Right lobe of liver (tissue), 6 donors: ENCODE measurements at regions not wholly inside any gene's neighbourhood (a gene's known extent, or its start where the extent isn't known, plus 50 kb on each side); places are given as distances from the start of the nearest gene placed in this dataset.

Experiments used
- ATAC-seq, 4 donors: fragments of 200-7000 bp; cut with Tn5 transposase; one replicate each; pipeline ENCODE4 v1.9.1; 2020; ENCODE audit warnings: mild to moderate bottlenecking in 4 of 4, moderate library complexity in 4 of 4
- DNase-seq, 3 donors: peaks; one replicate each; pipeline ENCODE4 v3.0.0-alpha.2; 2020
- H3K27ac ChIP-seq, 3 donors: fragments of 200-600 bp; one replicate each; pipeline ENCODE4 v1.8.0; 2022
- H3K27me3 ChIP-seq, 2 donors: fragments of 200-600 bp; one replicate each; pipeline ENCODE4 v1.8.0; 2022
- H3K36me3 ChIP-seq, 4 donors: fragments of 200-600 bp; sonication (generic) in 1 of 4; one replicate each; pipeline versions ENCODE4 v1.5.1 to v1.8.0; 2017 to 2022; ENCODE audit warnings: control low read depth in 1 of 4
- H3K4me1 ChIP-seq, 4 donors: fragments of 200-600 bp; sonication (generic) in 1 of 4; one replicate each; pipeline versions ENCODE4 v1.5.1 to v1.8.0; 2017 to 2022; ENCODE audit warnings: control low read depth in 1 of 4
- H3K4me3 ChIP-seq, 3 donors: fragments of 200-600 bp; one replicate each; pipeline ENCODE4 v1.8.0; 2022
- H3K9me3 ChIP-seq, 4 donors: fragments of 200-600 bp; sonication (generic) in 1 of 4; one replicate each; pipeline versions ENCODE4 v1.5.1 to v1.8.0; 2017 to 2022; ENCODE audit warnings: control low read depth in 1 of 4
- CTCF ChIP-seq, 4 donors: fragments of 200-600 bp in 3 of 4; fragments of 450-650 bp in 1 of 4; IDR thresholded peaks; one replicate each; pipeline versions ENCODE4 v1.5.1 to v1.8.0; 2016 to 2022; ENCODE audit warnings: antibody characterized with exemption in 4 of 4, mild to moderate bottlenecking in 2 of 4
- POLR2A ChIP-seq: fragments of 450-650 bp; IDR thresholded peaks from one replicate; pipeline ENCODE4 v1.6.1; 2017; ENCODE audit warnings: antibody characterized with exemption, mild to moderate bottlenecking
- WGBS: methylation state at CpG from one replicate; pipeline ENCODE4 v1.1.6; 2018; ENCODE audit warnings: low coverage, low lambda C conversion rate; ENCODE audit not compliant: insufficient coverage; ENCODE audit errors: missing lambda C conversion rate; 5-methylcytosine and 5-hydroxymethylcytosine counted together
- intact Hi-C, 2 donors: fragments of 100-400 bp; cut with DNase I; formaldehyde crosslinking; loops; one replicate each; pipeline versions ENCODE4 v1.11.2 to v1.14.1; 2022
- donor health status: DM: no; HTN: yes; CAD: no.
- donor health status: DM: no; HTN: no; CAD: no.
- donor health status: DM: no; HTN: no; CAD: no.
- donor health status: DM: no; HTN: yes; CAD: no.
- donor health status: DM: no; HTN: yes; CAD: no.

GRCh38 chrY:8652445-8652844 is 684.8 kb upstream of the TSPY4 start:
- H3K27me3 ChIP-seq = no peaks in the 10 kb centered on the region
- no peak for ATAC-seq
- TF ChIP-seq POLR2A (no peak), CTCF (IDR thresholded peaks at IDR 0.05) (no peak)
- H3K4me3 ChIP-seq = no peak overlapping the region
- WGBS = no CpG with 5 or more reads among the region's 1 CpG
- no peak overlapping the region for H3K27ac ChIP-seq
- no peak for DNase-seq
- H3K9me3 ChIP-seq = no peaks in the 10 kb centered on the region
- H3K4me1 ChIP-seq = no peaks in the 10 kb centered on the region
- intact Hi-C loops = no loop called here
- no peaks in the 10 kb centered on the region for H3K36me3 ChIP-seq

- TF ChIP-seq POLR2A (no peak), CTCF (IDR thresholded peaks at IDR 0.05) (no peak)
- Histone ChIP-seq H3K9me3 (no peaks in the 10 kb centered on the region), H3K27ac (no peak overlapping the region), H3K36me3 (no peaks in the 10 kb centered on the region), H3K27me3 (no peaks in the 10 kb centered on the region), H3K4me1 (no peaks in the 10 kb centered on the region), H3K4me3 (no peak overlapping the region)
- DNase-seq (no peak), ATAC-seq (no peak)
- intact Hi-C loops = no loop called here
Observed at GRCh38 chrY:8655017-8655416, 682.2 kb upstream of the TSPY4 start.

DNA sequence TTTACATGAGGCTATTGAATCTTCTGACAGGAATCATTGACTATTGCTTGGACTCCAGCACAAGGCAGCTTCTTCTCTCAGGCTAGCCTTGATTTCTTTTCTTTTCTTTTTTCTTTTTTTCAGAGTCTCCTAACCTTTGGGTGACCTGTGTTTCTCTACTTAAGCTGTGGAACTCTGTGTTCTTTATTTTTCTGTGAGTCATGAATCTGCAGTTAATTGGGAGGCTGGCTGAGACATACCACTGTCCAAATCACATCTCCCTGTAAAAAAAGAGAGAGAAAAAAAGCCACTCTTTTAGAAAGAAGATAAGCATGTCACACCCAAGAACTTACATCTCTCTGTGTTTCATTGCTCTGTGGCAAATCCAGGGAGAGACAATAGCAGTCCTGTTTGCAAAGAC is 681.2 kb upstream of the TSPY4 start:
- intact Hi-C loops = no loop called here
- Histone ChIP-seq H3K4me3 (no peak overlapping the region), H3K9me3 (no peaks in the 10 kb centered on the region), H3K27ac (no peak overlapping the region), H3K4me1 (no peaks in the 10 kb centered on the region), H3K27me3 (no peaks in the 10 kb centered on the region), H3K36me3 (no peaks in the 10 kb centered on the region)
- ATAC-seq (no peak), DNase-seq (no peak)
- TF ChIP-seq POLR2A (no peak), CTCF (IDR thresholded peaks at IDR 0.05) (no peak)

DNA sequence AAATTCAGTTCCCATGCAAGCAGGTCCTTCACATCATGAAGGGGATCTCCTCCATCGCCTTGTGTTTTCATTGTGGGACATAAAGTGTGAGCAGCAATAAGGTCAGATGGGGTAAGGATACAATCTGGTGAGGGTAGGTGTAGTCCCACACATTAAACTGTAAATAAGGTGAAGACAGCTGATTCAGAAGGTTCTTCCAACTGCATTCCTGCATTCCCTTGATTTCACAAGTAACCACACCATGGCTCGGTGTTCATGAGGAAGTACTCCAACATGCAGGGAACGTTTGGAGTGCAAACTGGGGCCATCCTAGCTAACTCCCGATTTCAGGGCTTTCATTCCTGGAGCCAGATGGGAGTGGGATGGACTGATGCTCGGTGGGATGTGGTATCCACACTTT is 680.7 kb upstream of the TSPY4 start:
- no peak for DNase-seq

More for the DNA sequence above, 680.7 kb upstream of the TSPY4 start:
- no peaks in the 10 kb centered on the region for H3K36me3 ChIP-seq
- no peaks in the 10 kb centered on the region for H3K27me3 ChIP-seq
- no peak overlapping the region for H3K4me3 ChIP-seq
- no peaks in the 10 kb centered on the region for H3K9me3 ChIP-seq
- no peak for ATAC-seq
- intact Hi-C loops = no loop called here
- H3K4me1 ChIP-seq = no peaks in the 10 kb centered on the region
- TF ChIP-seq CTCF (IDR thresholded peaks at IDR 0.05) (no peak), POLR2A (no peak)
- no CpG with 5 or more reads among the region's 5 CpGs for WGBS
- H3K27ac ChIP-seq = no peak overlapping the region
